HepG2 (cell line): ENCODE measurements at regions not wholly inside any gene's neighbourhood (a gene's known extent, or its start where the extent isn't known, plus 50 kb on each side); places are given as distances from the start of the nearest gene placed in this dataset.
A peak's percentile ranks its signal among the peaks of the same experiment; 100 is the strongest.
"Not testable (repeated sequence)": the region's sequence is repeated elsewhere in the genome, so short reads cannot be mapped to it uniquely, and the experiment has no call there.

Source experiments
- ATAC-seq: fragments of 200-7000 bp; cut with Tn5 transposase; 3 replicates; pipeline ENCODE4 v1.9.1; 2020; ENCODE audit warnings: mild to moderate bottlenecking, moderate library complexity
- BruUV-seq: library from RNA; stranded (reverse); fragments of 400-500 nt; replicated peaks from 2 replicates; lab custom pipeline; 2021; lab: Mats Ljungman, UMichigan
- CTCF ChIA-PET: fragments of 300-600 bp; formaldehyde crosslinking; extraction: SDS; loops from one replicate; lab custom pipeline; 2021; ENCODE audit warnings: low total read pairs, inconsistent platforms, low intra/inter-chr PET ratio; lab: Yijun Ruan, JAX
- POLR2A ChIA-PET: fragments of 350-600 bp; sonication (Branson Sonifier 250); formaldehyde crosslinking; loops from one replicate; lab custom pipeline; 2020; ENCODE audit warnings: antibody characterized with exemption, inconsistent platforms; lab: Yijun Ruan, JAX
- DNase-seq: peaks from one replicate; pipeline ENCODE4 v3.0.0-alpha.2; 2015; ENCODE audit warnings: low spot score
- FAIRE-seq: peaks from 3 replicates; lab custom pipeline; 2011; peaks lifted over from hg19 to GRCh38; lab: Jason Lieb, UNC
- H2AFZ ChIP-seq: one replicate; pipeline ENCODE4 v1.6.1; 2011; ENCODE audit warnings: low read length, inconsistent platforms
- H3K27ac ChIP-seq: fragments of 300-600 bp; 3 replicates; pipeline ENCODE4 v1.8.0; 2011; ENCODE audit warnings: mixed run types, mild to moderate bottlenecking, mixed read lengths, low read length, inconsistent platforms; ENCODE audit not compliant: insufficient read depth; ENCODE audit errors: extremely low read length
- H3K27me3 ChIP-seq, 2 experiments: fragments of 200-600 bp in 1 of 2; 2 replicates in 1 of 2; 3 replicates in 1 of 2; pipeline versions ENCODE4 v1.6.0 to v1.8.0; 2011; ENCODE audit warnings: low read length in 2 of 2, mild to moderate bottlenecking in 2 of 2, moderate library complexity in 2 of 2, inconsistent platforms in 1 of 2; ENCODE audit not compliant: insufficient read depth in 2 of 2, control insufficient read depth in 1 of 2
- H3K36me3 ChIP-seq, 2 experiments: fragments of 200-600 bp in 1 of 2; replicated peaks in 1 of 2; 2 replicates in 1 of 2; 3 replicates in 1 of 2; pipeline versions ENCODE4 v1.5.1 to v1.8.0; 2011; ENCODE audit warnings: low read length in 2 of 2, inconsistent platforms in 1 of 2; ENCODE audit not compliant: insufficient read depth in 2 of 2, control insufficient read depth in 1 of 2
- H3K4me1 ChIP-seq: 2 replicates; pipeline ENCODE4 v1.5.1; 2012; ENCODE audit warnings: low read length, inconsistent platforms; ENCODE audit not compliant: insufficient read depth
- H3K4me2 ChIP-seq: 2 replicates; pipeline ENCODE4 v1.6.0; 2011; ENCODE audit warnings: low read depth, low read length, inconsistent platforms
- H3K4me3 ChIP-seq, 3 experiments: fragments of 200-600 bp in 1 of 3; sonication (generic), shearing (Covaris generic) in 1 of 3; replicated peaks in 1 of 3; 2 replicates each; pipeline ENCODE4 v1.5.1; 2011 to 2016; ENCODE audit warnings: low read length in 3 of 3, inconsistent platforms in 2 of 3, low read depth in 2 of 3, mild to moderate bottlenecking in 2 of 3, control low read depth in 1 of 3, mixed read lengths in 1 of 3; ENCODE audit not compliant: insufficient read depth in 1 of 3
- H3K79me2 ChIP-seq: one replicate; pipeline ENCODE4 v1.6.1; 2011; ENCODE audit warnings: low read length, inconsistent platforms; ENCODE audit not compliant: insufficient read depth
- H3K9ac ChIP-seq: 2 replicates; pipeline ENCODE4 v1.6.0; 2011; ENCODE audit warnings: mild to moderate bottlenecking, low read depth, low read length, inconsistent platforms; ENCODE audit not compliant: insufficient read depth
- H3K9me3 ChIP-seq: 2 replicates; pipeline ENCODE4 v1.5.1; 2012; ENCODE audit warnings: mild to moderate bottlenecking, low read length
- H4K20me1 ChIP-seq: 2 replicates; pipeline ENCODE4 v1.6.0; 2011; ENCODE audit warnings: inconsistent platforms, mild to moderate bottlenecking, low read length, moderate library complexity; ENCODE audit not compliant: insufficient read depth
- NKX3-1 ChIP-seq: sonication (generic); formaldehyde crosslinking; IDR thresholded peaks from 2 replicates; pipeline ENCODE4 v1.5.0; 2020; ENCODE audit warnings: missing genetic modification reagents
- ZFP90 ChIP-seq: sonication (generic); formaldehyde crosslinking; IDR thresholded peaks from 2 replicates; pipeline ENCODE4 v1.8.0; 2022; ENCODE audit warnings: missing genetic modification reagents, mild to moderate bottlenecking, inconsistent platforms, borderline replicate concordance
- WGBS: methylation state at CpG from one replicate; pipeline ENCODE4 v1.1.6; 2017; ENCODE audit warnings: low lambda C conversion rate; 5-methylcytosine and 5-hydroxymethylcytosine counted together
- in situ Hi-C: cut with HindIII; loops from 2 replicates; pipeline ENCODE4 v1.10.0; 2017; ENCODE audit warnings: low pct_unique_long_range_greater_than_20kb; ENCODE audit not compliant: extremely low pct_ligation_motif_present
- intact Hi-C: fragments of 100-400 bp; cut with micrococcal nuclease; formaldehyde crosslinking; loops from one replicate; pipeline ENCODE4 v1.10.0; 2022; ENCODE audit not compliant: unreplicated experiment
- TF ChIP-seq, protein P1 (sequence below), 2 experiments: fragments of 450-650 bp in 1 of 2; sonication (generic) in 1 of 2; formaldehyde crosslinking; IDR thresholded peaks; 2 replicates each; pipeline versions ENCODE4 v1.5.0 to v1.8.0; 2020 to 2022; ENCODE audit warnings: mild to moderate bottlenecking in 1 of 2, missing genetic modification reagents in 1 of 2

DNA sequence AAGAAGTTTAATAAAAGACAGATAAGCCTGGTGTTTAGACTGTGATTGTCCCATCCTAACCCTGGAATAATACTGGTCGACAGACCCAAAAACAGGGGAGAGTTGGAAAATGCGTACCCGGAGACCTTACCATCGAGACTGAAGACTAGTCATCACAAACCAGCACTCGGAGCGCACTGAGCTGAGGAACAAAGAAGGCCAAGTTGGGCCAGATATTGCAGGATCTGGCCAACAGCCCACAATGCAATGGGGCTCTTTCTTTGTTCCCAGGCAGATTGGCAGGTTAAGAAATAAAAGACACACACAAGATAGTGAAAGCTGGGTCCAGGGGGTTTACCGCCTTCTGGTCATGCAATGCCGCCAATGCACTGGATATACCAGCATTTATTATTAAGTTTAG is 188.7 kb upstream of the RAI14 start:
- H3K79me2 ChIP-seq = no peaks in the 10 kb centered on the region
- in situ Hi-C loops (loop anchor here (25.0 kb wide), 2 partner anchors 280 to 480 kb away; partner anchors contain the start of gene SLC45A2), intact Hi-C loops (loop anchor here (10.0 kb wide), 1 partner anchor 473 kb away; no protein-coding TSS in a partner anchor)
- H3K4me3 ChIP-seq = no peak overlapping the region
- FAIRE-seq (no peak), DNase-seq (no peak), ATAC-seq (no peak)
- ChIA-PET POLR2A (interaction anchor here (1.4 kb wide), 1 partner anchor 371 kb away, joined by 4 read pairs; the partner anchor contains the start of gene TTC23L), CTCF (no interaction called here)
- TF ChIP-seq NKX3-1 (CRISPR knock-in tag) (no peak), ZFP90 (no peak)
- TF ChIP-seq, protein P1, sequence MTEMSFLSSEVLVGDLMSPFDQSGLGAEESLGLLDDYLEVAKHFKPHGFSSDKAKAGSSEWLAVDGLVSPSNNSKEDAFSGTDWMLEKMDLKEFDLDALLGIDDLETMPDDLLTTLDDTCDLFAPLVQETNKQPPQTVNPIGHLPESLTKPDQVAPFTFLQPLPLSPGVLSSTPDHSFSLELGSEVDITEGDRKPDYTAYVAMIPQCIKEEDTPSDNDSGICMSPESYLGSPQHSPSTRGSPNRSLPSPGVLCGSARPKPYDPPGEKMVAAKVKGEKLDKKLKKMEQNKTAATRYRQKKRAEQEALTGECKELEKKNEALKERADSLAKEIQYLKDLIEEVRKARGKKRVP (CRISPR knock-in tag; IDR thresholded peaks at IDR 0.05) = no peak
- H2AFZ ChIP-seq = no peak overlapping the region
- H3K9me3 ChIP-seq = no peaks in the 10 kb centered on the region
- H3K9ac ChIP-seq = no peak overlapping the region
- no peaks in the 10 kb centered on the region for H4K20me1 ChIP-seq
- H3K4me1 ChIP-seq = peaks cover 56% of the 10 kb centered on the region
- H3K27ac ChIP-seq = peak overlapping the region; percentile 75
- BruUV-seq = no TSS peak
- H3K4me2 ChIP-seq = no peak overlapping the region
- WGBS = 89% methylated on average over 8 of the region's 8 CpGs
- no peaks in the 10 kb centered on the region for H3K36me3 ChIP-seq
- no peaks in the 10 kb centered on the region for H3K27me3 ChIP-seq

DNA sequence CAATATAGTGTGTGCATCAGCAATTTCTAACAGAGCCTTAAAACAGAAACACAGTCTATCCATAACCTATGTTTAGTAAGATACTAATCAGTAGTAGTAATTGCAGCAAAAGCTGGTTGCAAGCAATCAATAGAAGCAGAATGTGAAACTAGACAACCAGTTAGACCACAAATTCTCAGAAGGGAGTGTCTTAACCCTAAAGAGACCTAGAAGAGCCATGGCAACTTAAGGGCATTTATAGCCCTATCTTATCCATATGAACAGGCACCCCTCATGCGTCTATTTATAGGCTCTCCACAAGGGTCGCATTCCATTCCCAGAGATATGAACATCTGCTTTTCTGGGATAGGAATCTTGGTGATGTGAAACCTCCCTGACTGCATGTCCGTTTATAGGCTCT is 188.1 kb upstream of the RAI14 start:
- FAIRE-seq, H3K79me2 ChIP-seq, H3K27ac ChIP-seq, H3K9me3 ChIP-seq, H2AFZ ChIP-seq, H3K9ac ChIP-seq, H3K4me2 ChIP-seq, ATAC-seq, BruUV-seq, H3K36me3 ChIP-seq, H4K20me1 ChIP-seq, POLR2A ChIA-PET, H3K4me3 ChIP-seq, H3K27me3 ChIP-seq, CTCF ChIA-PET, DNase-seq: not testable (repeated sequence)
- in situ Hi-C loops (loop anchor here (25.0 kb wide), 2 partner anchors 281 to 481 kb away; partner anchors contain the start of gene SLC45A2), intact Hi-C loops (loop anchor here (10.0 kb wide), 1 partner anchor 473 kb away; no protein-coding TSS in a partner anchor)
- WGBS = 75% methylated on average over 3 of the region's 3 CpGs
- peaks cover 56% of the 10 kb centered on the region for H3K4me1 ChIP-seq
